HCEC 1CT (cell line): ENCODE measurements at regions not wholly inside any gene's neighbourhood (a gene's known extent, or its start where the extent isn't known, plus 50 kb on each side); places are given as distances from the start of the nearest gene placed in this dataset.

Source experiments
- DNase-seq: peaks from one replicate; pipeline ENCODE4 v3.0.0-alpha.2; 2017

DNA sequence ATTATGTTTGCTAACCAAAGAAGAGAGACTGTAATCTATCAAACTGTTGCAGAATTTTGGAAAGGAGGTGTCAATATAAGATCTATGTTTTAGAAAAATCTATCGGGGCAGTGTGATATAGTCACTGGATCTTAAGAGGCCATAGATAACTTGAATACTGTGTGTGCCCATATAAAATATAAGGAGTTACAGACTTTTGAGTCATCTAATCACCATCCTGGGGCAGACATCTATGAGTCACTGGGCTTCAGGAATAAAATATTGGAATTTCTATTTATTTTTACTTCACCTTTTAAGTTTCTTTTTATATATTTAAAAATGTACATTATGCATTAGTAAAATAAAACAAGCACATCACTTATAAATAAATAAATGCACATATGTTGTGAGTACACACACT is 509.3 kb upstream of the MAN1A1 start:
- DNase-seq: peak; percentile 47

DNA sequence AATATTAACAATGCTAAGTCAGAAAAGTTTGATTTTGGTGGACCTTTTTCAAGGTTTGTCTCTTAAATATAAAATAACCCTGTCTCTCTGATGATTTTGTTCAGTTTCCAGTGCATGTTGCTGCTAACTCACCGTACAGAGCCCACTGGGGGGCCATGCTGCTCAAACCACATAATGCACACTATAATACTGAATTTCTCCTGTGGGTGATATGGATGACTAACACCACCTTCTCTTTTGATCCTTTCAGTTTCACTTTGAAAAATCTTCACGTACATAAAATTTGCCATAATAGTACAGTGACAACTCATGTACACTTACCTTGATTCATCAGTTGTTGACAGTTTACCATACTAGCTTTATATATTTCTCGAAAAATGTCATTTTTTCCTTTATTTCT is 506.6 kb upstream of the MAN1A1 start:
- DNase-seq: no peak

GRCh38 chr6:119848696-119849095 is 499.1 kb upstream of the MAN1A1 start:
- DNase-seq: no peak

DNA sequence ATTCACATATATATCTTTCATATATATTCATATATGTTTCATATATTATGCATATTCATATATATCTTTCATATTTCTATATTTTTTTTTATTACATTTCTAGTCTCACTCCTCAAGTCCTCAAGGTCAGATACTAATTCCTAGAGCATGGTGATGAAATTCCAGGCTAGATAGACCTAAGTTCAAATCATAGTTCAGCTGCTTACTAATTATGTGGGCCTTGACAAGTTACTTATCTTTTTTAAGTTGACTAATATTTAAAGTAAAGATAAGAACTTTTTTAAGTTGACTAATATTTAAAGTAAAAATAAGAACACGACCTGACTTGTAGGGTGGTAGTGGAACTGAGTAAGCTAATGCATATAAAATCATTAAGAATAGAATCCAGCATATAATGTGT is 495.6 kb upstream of the MAN1A1 start:
- no peak for DNase-seq

DNA sequence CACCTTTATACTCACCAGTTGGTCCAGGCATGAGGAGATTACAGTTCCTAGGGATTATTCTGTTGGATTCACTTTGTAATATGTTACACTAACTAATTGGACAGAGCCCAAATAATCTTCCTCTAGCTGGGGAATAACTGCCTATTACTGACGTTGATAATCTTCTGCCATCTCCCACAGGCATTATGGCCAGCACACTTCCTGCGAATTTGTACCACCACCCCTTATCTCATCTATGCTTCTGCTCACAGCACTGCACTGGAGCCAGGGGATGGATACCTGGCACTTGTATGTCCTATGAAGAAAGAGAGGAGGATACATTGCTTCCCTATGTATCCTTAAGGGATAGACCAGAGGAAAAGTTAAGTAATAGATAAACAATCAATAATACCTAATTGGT is 494.8 kb upstream of the MAN1A1 start:
- no peak for DNase-seq

DNA sequence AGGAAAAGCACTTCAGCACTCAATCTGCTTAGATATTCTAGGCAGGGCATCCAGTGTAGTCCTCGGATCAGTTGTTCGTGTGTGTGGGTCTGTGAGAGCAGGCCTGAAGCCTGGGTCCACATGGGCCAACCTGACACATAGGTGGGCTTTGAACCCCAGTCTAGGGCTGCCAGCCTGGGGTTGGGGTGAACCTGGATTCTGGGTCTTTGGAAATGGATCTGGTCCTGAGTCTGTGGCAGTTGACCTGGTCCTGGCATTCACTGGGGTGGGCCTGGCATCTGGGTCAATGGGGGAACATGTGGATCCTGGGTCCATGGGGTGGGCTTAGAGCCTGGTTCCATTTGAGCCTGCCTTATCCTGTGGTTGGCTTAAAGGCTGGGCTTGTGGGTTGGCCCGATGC is 492.6 kb upstream of the MAN1A1 start:
- DNase-seq: no peak

- no peak for DNase-seq
Measured at GRCh38 chr6:119838043-119838442, 488.5 kb upstream of the MAN1A1 start.

GRCh38 chr6:119834418-119834817 is 484.9 kb upstream of the MAN1A1 start:
- peak; percentile 38 for DNase-seq

- DNase-seq: no peak
Measured at GRCh38 chr6:119832411-119832810, 482.9 kb upstream of the MAN1A1 start.

DNA sequence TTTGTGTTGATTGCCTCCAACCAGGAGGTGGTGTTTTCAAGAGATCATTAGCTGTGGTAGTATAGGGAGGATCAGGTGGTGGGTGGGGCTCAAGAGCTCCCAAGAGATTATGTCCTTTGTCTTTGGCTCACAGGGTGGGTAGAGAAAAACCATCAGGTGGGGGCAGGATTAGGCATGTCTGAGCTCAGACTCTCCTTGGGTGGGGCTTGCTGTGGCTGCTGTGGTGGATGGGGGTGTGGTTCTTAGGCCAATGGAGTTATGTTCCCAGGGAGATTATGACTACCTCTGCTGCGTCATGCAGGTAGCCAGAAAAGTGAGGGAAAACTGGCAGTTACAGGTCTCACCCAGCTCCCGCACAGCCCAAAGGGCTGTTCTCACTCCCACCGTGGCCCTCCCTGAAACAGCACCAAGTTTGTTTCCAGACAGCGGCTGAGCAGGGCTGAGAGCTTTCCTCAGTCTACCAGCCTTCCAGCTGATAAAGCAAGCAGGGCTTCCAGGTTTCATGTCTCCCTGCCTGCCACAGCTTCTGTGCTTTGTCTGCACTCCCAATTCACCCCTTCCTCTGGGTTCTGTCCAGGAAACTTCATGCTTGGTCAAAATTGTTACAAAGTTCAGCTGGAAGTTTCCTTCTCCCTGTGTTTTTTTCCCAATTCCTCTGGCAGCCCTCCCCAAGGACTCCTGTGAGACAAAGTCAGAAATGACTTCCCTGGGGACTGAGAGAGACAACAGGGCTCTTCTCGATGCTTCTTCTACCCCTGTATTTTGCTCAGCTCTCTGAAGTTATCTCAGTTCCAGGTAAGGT is 481.1 kb upstream of the MAN1A1 start:
- no peak for DNase-seq

GRCh38 chr6:119830069-119830468 is 480.5 kb upstream of the MAN1A1 start:
- no peak for DNase-seq

GRCh38 chr6:119829499-119829898 is 479.9 kb upstream of the MAN1A1 start:
- DNase-seq: peak; percentile 35

DNA sequence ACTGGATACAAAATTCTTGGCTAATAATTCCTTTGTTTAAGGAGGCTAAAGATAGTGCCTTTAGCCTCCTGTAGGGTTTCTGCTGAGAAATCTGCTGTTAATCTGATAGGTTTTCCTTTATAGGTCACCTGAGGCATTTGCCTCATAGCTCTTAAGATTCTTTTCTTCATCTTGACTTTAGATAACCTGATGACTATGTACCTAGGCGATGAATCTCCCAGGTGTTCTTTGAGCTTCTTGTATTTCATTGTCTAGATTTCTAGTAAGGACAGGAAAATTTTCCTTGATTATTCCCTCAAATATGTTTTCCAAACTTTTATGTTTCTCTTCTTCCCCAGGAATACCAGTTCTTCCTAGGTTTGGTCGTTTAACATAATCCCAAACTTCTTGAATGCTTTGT is 479.4 kb upstream of the MAN1A1 start:
- no peak for DNase-seq

GRCh38 chr6:119821380-119821779 is 471.8 kb upstream of the MAN1A1 start:
- DNase-seq: no peak

GRCh38 chr6:119818876-119819275 is 469.3 kb upstream of the MAN1A1 start:
- DNase-seq: no peak

DNA sequence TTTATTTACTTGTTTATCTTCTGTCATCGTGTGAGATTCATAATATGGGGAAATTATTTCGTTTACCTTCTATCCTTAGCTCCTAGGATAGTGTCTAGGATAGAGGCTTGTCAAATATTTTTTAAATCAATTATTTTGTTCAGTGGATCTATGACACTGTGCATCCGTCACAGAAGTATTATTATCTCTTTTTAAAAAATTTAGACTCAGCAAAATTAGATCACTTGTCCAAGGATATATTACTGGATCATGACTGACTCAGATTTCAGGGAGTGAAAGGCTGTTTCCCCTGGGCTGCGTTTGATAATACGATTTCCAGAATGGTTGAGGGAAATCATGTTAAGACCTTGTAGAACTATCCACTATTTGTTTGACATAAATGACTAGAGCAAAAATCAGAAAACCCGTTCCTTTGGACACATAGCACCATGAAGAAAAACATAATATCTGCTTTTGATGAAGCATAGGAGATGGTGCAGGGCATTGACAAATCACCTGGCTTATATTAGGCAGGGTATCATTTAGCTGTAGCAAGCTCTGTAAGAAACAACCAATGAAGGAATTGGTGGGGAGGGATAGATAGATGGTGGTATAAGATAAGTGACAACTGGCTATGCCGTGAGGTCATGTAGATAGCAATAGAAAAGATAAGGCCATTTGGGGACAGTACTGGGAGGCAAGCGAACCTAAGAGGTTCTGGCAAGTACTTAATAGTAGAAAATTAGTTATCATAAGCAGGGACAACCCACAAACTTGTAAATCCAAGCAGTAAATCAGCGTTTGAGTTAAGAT is 465.2 kb upstream of the MAN1A1 start:
- DNase-seq: no peak

DNA sequence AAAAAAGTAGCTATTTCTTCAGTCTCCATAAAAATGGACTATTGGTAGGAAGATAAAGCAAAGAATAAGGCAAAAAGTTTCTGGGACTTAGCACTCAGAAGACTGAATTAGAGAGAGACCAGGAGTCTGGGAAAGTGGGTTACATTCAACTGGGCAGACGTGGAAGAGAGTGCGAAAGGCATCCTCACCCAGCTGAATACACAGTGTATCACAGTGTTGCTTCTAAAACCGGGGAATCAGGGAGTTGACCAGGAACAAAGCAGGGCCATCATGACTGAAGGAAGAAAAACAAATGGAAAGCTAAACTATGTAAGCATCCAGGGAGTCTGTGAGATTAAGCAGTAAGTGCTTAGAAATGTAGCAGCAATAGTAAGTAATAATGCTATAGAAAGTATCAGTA is 452.9 kb upstream of the MAN1A1 start:
- no peak for DNase-seq

DNA sequence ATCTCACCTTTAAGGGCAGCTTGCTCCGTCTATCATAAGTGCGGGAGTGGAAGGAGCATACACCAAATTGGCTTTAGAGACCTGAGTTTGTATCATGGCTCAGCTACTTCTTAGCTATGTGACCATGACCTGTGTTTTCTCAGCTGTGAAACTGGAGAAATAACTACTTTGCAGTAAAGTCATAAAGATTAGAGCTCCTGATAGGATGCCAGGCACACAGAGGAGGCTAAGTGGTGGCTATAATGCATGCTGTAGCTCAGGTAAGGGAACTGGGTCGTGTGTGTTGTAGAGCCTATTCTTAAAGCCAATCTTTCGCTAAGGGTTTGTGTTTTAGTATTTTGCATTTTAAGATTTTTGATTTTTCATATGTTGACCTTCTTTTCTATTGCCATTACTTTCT is 451.5 kb upstream of the MAN1A1 start:
- no peak for DNase-seq

DNA sequence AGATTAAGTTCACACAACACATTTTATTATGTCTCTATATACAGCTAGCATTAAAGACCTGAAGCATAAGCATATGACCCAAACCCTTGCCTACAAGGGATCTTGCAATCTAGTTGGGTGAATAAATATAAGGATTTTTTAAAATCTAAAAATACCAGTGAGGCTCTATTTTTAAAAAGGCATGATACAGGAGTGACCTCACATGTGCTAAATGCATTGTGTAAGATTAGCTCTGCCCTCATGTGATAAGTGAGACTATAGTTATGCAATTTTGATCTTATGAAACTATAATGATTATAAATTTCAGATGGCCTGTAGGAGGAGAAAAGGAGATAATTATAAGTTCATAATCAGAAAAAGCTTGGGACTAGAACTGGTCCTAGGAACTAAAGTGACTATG is 451.0 kb upstream of the MAN1A1 start:
- peak; percentile 27 for DNase-seq

DNA sequence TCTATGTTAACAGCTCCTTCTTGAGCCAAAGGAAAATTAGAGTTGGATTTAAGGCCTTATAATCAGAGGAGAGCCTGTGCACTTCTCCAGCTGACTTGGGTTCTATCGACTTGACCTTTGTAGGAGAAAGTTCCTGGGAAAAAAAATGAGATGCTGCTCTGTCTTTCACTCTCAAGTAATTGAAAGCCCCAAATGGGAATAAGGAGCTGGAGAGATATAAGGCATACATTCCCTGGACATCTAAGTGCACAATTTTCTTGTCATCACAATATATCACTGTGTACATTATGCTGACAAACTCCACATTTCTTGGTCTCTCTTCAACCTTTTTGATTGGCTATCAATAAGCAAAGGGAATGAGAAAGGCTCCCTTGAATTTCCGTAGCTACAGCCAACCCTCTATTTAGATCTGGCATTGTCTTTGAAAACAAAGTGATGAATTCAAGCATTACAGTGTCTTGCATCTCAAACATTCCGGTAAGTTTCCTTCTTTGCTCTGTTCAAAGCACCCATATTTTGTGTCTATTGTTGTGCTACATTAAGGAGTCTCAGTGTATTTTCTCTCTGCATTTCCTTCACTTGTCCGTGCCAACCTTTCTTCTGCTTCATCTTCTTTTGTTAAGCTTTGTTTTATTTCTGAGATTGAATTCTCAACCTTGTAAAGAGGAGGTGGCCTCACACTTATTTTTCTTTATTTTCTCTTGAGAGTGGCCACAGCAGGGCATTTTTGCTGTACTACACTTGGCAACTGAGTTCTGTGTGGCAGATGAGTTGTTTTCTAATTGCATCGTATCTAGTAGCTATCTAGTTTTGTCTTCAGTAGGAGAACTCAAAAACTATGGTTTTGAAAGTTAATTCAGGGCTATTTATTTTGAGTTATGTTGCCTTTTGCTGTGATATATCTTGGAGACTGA is 450.3 kb upstream of the MAN1A1 start:
- DNase-seq: no peak

GRCh38 chr6:119791736-119792135 is 442.2 kb upstream of the MAN1A1 start:
- peak; percentile 11 for DNase-seq

DNA sequence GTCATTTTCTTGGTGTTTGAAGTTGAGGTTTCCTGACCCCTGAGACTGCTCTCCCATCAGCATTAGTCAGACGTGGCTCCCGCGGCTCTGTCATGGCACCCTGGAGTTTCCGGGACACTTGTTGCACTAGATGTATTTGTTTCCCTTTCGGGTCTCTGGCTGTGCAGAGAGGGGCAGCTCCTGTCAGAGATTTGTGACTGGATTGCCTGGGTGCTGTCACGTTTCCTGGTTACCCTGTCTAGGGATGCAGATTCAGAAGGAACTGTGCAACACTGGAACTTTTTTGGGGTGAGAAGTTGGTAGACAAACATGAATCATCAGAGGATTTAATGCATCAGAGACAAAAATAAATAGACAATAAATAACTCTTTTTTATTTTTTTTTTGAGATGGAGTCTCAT is 431.8 kb upstream of the MAN1A1 start:
- no peak for DNase-seq

DNA sequence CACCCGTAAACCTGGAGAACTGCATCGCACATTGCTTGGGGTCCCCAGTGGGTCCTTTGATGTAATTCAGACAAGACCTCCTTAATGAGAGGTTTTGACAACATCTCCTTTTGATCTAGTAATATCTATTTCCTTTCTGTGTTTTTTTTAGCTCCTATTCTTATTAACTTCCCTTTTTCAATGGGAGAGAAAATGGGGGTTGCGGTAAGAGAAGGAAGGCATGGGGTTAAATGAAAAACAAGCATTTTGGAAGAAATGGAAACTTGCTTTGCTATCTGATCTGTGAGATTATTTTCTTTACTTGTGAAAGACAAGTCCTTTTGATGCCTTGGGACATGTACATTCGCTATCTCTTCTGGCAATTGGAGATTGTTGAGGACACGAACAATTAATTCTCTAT is 418.6 kb upstream of the MAN1A1 start:
- no peak for DNase-seq
